DND-41 (cell line): ENCODE measurements at regions not wholly inside any gene's neighbourhood (a gene's known extent, or its start where the extent isn't known, plus 50 kb on each side); places are given as distances from the start of the nearest gene placed in this dataset.

Source experiments
- ATAC-seq: fragments of 200-7000 bp; cut with Tn5 transposase; 3 replicates; pipeline ENCODE4 v1.9.1; 2021; ENCODE audit warnings: low read depth; ENCODE audit not compliant: insufficient read depth
- DNase-seq: peaks from one replicate; pipeline ENCODE4 v3.0.0-alpha.2; 2020
- H2AFZ ChIP-seq: 2 replicates; pipeline ENCODE4 v1.6.0; 2012; ENCODE audit warnings: low read depth, low read length
- H3K27ac ChIP-seq: 2 replicates; pipeline ENCODE4 v1.5.1; 2012; ENCODE audit warnings: low read length, inconsistent platforms
- H3K27me3 ChIP-seq: fragments of 200-600 bp; sonication (generic); 2 replicates; pipeline ENCODE4 v1.6.0; 2012; ENCODE audit warnings: low read length, mild to moderate bottlenecking, inconsistent platforms; ENCODE audit not compliant: insufficient read depth, poor library complexity
- H3K36me3 ChIP-seq: 2 replicates; pipeline ENCODE4 v1.5.1; 2012; ENCODE audit warnings: low read length, inconsistent platforms; ENCODE audit not compliant: insufficient read depth
- H3K4me1 ChIP-seq: 2 replicates; pipeline ENCODE4 v1.5.1; 2012; ENCODE audit warnings: mild to moderate bottlenecking, low read length; ENCODE audit not compliant: insufficient read depth
- H3K4me2 ChIP-seq: 2 replicates; pipeline ENCODE4 v1.6.0; 2012; ENCODE audit warnings: mild to moderate bottlenecking, moderate library complexity, low read length, inconsistent platforms; ENCODE audit not compliant: insufficient read depth
- H3K4me3 ChIP-seq, 2 experiments: fragments of 200-600 bp in 1 of 2; shearing (Covaris generic) in 1 of 2; 2 replicates each; pipeline ENCODE4 v1.5.1; 2012 to 2016; ENCODE audit warnings: inconsistent platforms in 2 of 2, low read length in 2 of 2, mild to moderate bottlenecking in 2 of 2, low read depth in 1 of 2, moderate library complexity in 1 of 2
- H3K79me2 ChIP-seq: 2 replicates; pipeline ENCODE4 v1.6.0; 2012; ENCODE audit warnings: low read length, inconsistent platforms; ENCODE audit not compliant: insufficient read depth
- H3K9ac ChIP-seq: 2 replicates; pipeline ENCODE4 v1.6.0; 2012; ENCODE audit warnings: low read depth, mild to moderate bottlenecking, inconsistent platforms, low read length, moderate library complexity
- H3K9me3 ChIP-seq: 2 replicates; pipeline ENCODE4 v1.5.1; 2012; ENCODE audit warnings: low read length, moderate library complexity, mild to moderate bottlenecking, inconsistent platforms; ENCODE audit not compliant: insufficient read depth, severe bottlenecking
- H4K20me1 ChIP-seq: 2 replicates; pipeline ENCODE4 v1.6.0; 2012; ENCODE audit warnings: low read length; ENCODE audit not compliant: insufficient read depth
- EZH2 ChIP-seq: IDR thresholded peaks from 3 replicates; pipeline ENCODE4 v1.6.1; 2012; ENCODE audit warnings: borderline replicate concordance, low read depth, mild to moderate bottlenecking, moderate library complexity, low read length, inconsistent platforms; ENCODE audit not compliant: severe bottlenecking
- TF ChIP-seq, protein P1 (sequence below): IDR thresholded peaks from 2 replicates; pipeline ENCODE4 v1.5.1; 2012; ENCODE audit warnings: borderline replicate concordance, low read length, moderate library complexity, mild to moderate bottlenecking; ENCODE audit not compliant: poor library complexity, severe bottlenecking; ENCODE audit errors: extremely low read depth

DNA sequence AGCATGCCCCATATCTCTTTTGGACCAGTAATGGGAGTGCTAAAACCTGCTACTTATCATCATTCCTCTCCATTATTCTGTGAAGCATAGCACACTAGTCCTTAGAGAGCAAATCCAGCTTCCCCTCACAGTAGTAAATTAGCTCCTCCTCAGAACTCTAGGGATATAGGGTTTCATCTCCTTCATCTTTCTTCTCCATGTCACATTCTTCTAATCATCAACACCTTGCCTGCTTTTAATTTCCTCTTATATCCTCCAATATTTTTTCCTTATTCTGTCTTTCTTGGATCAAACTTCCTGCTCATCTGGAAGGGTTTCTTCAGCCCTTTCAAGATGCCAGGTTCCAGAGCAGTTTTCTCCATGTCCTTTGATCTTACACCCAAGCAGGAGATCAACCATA, 321.4 kb upstream of the ACVR2A start:
- Histone ChIP-seq H3K79me2 (no peaks in the 10 kb centered on the region), H2AFZ (no peak overlapping the region), H3K9me3 (no peaks in the 10 kb centered on the region), H3K36me3 (no peaks in the 10 kb centered on the region), H3K27ac (no peak overlapping the region), H3K9ac (no peak overlapping the region), H4K20me1 (no peaks in the 10 kb centered on the region), H3K4me1 (peaks cover 15% of the 10 kb centered on the region), H3K27me3 (no peaks in the 10 kb centered on the region), H3K4me3 (no peak overlapping the region), H3K4me2 (no peak overlapping the region)
- ATAC-seq (no peak), DNase-seq (no peak)
- no peak for TF ChIP-seq EZH2
- TF ChIP-seq, protein P1, sequence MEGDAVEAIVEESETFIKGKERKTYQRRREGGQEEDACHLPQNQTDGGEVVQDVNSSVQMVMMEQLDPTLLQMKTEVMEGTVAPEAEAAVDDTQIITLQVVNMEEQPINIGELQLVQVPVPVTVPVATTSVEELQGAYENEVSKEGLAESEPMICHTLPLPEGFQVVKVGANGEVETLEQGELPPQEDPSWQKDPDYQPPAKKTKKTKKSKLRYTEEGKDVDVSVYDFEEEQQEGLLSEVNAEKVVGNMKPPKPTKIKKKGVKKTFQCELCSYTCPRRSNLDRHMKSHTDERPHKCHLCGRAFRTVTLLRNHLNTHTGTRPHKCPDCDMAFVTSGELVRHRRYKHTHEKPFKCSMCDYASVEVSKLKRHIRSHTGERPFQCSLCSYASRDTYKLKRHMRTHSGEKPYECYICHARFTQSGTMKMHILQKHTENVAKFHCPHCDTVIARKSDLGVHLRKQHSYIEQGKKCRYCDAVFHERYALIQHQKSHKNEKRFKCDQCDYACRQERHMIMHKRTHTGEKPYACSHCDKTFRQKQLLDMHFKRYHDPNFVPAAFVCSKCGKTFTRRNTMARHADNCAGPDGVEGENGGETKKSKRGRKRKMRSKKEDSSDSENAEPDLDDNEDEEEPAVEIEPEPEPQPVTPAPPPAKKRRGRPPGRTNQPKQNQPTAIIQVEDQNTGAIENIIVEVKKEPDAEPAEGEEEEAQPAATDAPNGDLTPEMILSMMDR: no peak

DNA sequence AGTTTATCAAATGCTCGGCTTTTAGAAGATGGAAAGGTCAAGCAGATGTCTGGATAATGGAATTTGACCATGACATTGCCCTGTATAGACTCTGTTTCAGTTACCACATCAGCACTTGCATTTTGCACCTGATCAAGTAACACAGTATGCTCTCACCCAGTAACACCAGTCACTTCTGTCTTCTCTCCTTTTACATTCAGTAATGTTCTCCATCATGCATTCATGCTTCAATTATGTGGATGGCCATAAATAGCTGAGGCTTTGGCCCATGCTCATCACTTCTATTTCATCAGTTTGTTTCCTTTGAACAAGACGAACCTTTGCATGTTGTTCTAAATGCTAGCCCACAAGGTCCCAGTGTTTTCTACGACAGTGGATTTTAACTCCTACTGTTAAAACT, 322.9 kb upstream of the ACVR2A start:
- Histone ChIP-seq H3K4me3 (no peak overlapping the region), H3K27me3 (no peaks in the 10 kb centered on the region), H2AFZ (no peak overlapping the region), H3K27ac (no peak overlapping the region), H4K20me1 (no peaks in the 10 kb centered on the region), H3K4me1 (peaks cover 15% of the 10 kb centered on the region), H3K79me2 (no peaks in the 10 kb centered on the region), H3K4me2 (no peak overlapping the region), H3K36me3 (no peaks in the 10 kb centered on the region), H3K9me3 (no peaks in the 10 kb centered on the region), H3K9ac (no peak overlapping the region)
- no peak for DNase-seq
- no peak for ATAC-seq
- TF ChIP-seq, protein P1: no peak
- TF ChIP-seq EZH2: no peak

DNA sequence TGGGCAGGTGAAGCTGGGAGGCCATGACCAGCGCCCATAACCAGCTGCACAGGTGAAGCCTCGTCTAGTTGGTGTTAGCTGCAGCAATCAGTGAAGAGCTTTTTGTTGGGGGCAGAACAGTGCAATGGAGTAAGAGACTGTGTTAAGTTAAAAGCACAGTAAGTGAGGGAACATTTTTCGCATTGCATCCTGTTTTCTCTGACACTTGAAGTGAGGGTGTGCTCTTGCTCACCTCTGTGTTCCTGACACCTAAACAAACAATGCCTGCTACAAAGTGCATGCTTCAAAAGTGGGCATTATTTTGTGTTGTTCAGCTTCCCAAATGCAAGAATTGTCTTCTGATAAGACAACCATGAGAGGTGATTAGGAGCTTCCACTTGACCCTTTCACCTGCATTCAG, 324.0 kb upstream of the ACVR2A start:
- Histone ChIP-seq H3K79me2 (no peaks in the 10 kb centered on the region), H3K27ac (no peak overlapping the region), H3K9me3 (no peaks in the 10 kb centered on the region), H3K9ac (no peak overlapping the region), H3K4me3 (no peak overlapping the region), H3K4me1 (peaks cover 9% of the 10 kb centered on the region), H2AFZ (no peak overlapping the region), H3K27me3 (no peaks in the 10 kb centered on the region), H4K20me1 (no peaks in the 10 kb centered on the region), H3K4me2 (no peak overlapping the region), H3K36me3 (no peaks in the 10 kb centered on the region)
- TF ChIP-seq EZH2: no peak
- TF ChIP-seq, protein P1: no peak
- DNase-seq (no peak), ATAC-seq (no peak)

DNA sequence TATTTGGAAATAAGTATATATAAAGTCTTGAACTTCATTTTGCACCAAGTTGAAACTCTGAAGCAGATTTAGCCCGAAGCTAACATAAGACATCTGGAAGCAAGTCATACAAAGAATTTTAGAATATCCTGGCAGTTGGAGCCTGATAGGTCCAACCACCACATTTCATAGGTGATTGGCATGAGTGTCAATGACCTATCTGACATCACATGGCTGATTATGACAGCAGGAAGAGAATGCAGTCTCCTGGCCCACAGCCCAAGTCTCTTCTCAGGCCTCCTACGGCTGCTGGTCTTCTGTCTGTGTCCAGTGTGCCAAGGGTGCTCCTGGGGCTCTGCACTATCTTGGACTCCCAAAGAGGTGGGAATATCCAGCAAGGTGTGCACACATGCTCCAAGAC, 325.7 kb upstream of the ACVR2A start:
- Histone ChIP-seq H2AFZ (no peak overlapping the region), H3K4me3 (no peak overlapping the region), H3K4me2 (no peak overlapping the region), H3K27ac (no peak overlapping the region), H4K20me1 (no peaks in the 10 kb centered on the region), H3K36me3 (no peaks in the 10 kb centered on the region), H3K4me1 (no peaks in the 10 kb centered on the region), H3K9ac (no peak overlapping the region), H3K27me3 (no peaks in the 10 kb centered on the region), H3K9me3 (no peaks in the 10 kb centered on the region), H3K79me2 (no peaks in the 10 kb centered on the region)
- no peak for ATAC-seq
- DNase-seq: no peak
- TF ChIP-seq, protein P1: no peak
- no peak for TF ChIP-seq EZH2
